ENCODE measurements at regions not wholly inside any gene's neighbourhood (a gene's known extent, or its start where the extent isn't known, plus 50 kb on each side); places are given as distances from the start of the nearest gene placed in this dataset.
"Not testable (repeated sequence)": the region's sequence is repeated elsewhere in the genome, so short reads cannot be mapped to it uniquely, and the experiment has no call there.

GRCh38 chr14:86915406-86915805, 1077.6 kb downstream of the GALC start:
- DNase-seq (ENCODE audit: low read depth), result peak; percentile 54
- H3K4me3 ChIP-seq (ENCODE audit: low read depth, low read length), result no peak overlapping the region
- no peak for TF ChIP-seq CTCF (IDR thresholded peaks at IDR 0.05; ENCODE audit: insufficient read depth, low read length)

DNA sequence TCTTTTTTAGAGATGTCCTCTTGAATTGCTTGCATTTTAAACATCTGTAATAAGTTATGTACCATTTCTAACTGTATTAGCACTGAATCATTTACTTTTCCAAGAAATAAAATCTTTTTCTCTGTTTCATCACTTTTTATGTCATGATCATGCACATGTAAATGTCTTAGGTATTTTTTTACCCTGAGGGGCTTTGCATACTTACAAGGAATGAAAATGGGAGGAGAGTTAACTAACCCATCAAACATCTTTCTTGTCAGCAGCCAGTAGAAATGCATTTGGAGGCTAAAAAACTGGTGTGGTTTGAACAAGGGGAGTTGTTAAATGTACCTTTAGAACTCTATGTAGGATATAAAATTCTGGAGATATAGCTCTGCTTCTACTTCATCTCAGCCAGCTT, 1080.3 kb downstream of the GALC start:
- TF ChIP-seq CTCF (IDR thresholded peaks at IDR 0.05; ENCODE audit: insufficient read depth, low read length), result no peak
- H3K4me3 ChIP-seq (ENCODE audit: low read depth, low read length), result no peak overlapping the region
- DNase-seq (ENCODE audit: low read depth), result no peak

DNA sequence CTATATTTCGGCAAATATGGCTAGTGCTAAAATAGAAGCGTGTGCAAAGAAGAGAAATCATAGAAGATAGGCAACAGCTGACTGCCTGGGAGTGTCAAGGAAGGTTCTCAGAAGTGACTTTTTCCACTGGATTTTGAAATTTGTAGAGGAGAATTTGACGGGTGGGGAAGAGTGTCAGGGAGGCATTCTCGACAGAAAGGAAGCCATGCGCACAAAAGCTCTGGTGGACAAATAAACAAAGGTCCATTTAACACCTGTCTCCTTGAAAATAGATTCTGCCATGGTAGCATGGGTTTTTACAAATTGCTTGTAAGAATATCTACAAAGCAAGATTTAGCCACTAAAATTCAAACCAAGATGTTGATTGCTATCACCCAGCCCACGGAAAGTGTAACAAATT, 1081.5 kb downstream of the GALC start:
- H3K4me3 ChIP-seq (ENCODE audit: low read depth, low read length), result no peak overlapping the region
- no peak for DNase-seq (ENCODE audit: low read depth)
- no peak for TF ChIP-seq CTCF (IDR thresholded peaks at IDR 0.05; ENCODE audit: insufficient read depth, low read length)

GRCh38 chr14:86905386-86905926, 1087.5 kb downstream of the GALC start:
- DNase-seq (ENCODE audit: low read depth); H3K4me3 ChIP-seq (ENCODE audit: low read depth, low read length): not testable (repeated sequence)

DNA sequence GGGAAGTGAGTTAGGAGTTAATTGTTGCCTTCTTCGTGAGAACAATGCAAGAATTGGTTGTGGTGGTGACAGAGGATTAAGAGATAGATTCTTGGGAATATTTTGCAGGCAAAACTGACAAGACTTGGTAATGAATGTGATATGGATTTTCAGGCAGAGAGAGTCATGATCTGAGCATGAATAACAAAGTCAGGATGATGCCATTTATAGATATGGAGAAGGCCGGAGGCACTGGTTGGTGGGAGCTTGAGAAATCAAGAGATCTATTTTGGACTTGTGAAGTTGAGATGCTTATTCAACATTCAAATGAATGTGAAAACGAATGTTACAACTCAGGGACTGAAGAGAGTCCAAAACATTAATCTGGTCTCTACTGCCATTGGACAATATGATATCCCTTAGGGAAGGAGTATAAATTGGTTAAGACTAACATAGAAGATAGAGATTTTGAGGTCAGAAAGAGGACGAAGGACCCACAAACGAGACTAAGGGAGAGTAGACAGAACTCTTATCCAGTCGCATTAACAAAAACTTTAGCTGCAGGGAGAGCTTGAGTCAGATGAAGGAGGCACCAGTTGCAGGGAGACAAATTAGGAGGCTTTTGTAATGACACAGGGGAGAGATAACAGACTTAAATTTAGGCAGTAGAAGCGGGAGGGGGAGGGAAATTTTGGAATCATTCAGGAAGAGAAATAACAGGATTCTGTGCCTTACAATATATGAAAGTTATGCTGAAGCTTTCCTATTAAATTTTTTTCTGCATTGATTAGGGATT, 1090.6 kb downstream of the GALC start:
- TF ChIP-seq CTCF (IDR thresholded peaks at IDR 0.05; ENCODE audit: insufficient read depth, low read length), result no peak
- peak; percentile 30 for DNase-seq (ENCODE audit: low read depth)
- no peak overlapping the region for H3K4me3 ChIP-seq (ENCODE audit: low read depth, low read length)

- no peak for TF ChIP-seq CTCF (IDR thresholded peaks at IDR 0.05; ENCODE audit: insufficient read depth, low read length)
- DNase-seq (ENCODE audit: low read depth), result no peak
Observed at GRCh38 chr14:86897704-86898513, 1095.1 kb downstream of the GALC start.

DNA sequence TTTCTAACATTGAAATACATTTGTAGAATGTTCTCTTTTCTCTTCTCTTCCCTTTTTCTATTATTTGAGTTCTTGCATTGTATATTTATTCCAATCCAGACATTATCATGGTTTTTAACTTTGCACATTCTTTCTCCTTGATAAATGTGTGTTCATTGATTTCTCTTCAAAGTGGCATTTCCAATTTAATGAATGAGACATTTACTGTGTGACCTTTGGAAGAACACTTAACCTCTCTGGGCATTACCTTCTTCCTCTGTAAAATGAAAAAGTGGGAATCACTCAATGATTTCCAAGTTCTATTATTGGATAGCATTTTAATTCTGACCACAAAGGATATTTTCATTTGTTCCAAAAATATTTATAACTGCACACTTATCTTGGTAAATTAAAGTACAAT, 1095.8 kb downstream of the GALC start:
- no peak for DNase-seq (ENCODE audit: low read depth)
- H3K4me3 ChIP-seq (ENCODE audit: low read depth, low read length), result no peak overlapping the region
- no peak for TF ChIP-seq CTCF (IDR thresholded peaks at IDR 0.05; ENCODE audit: insufficient read depth, low read length)

More at GRCh38 chr14:86897704-86898513, 1095.1 kb downstream of the GALC start:
- no peak overlapping the region for H3K4me3 ChIP-seq (ENCODE audit: low read depth, low read length)
